Stimulated activated CD4-positive, alpha-beta T cell treated with anti-CD3 and anti-CD28 coated beads, Interleukin-1b, Interleukin-23, amount 100 ng/mL, for 4 hours (primary cell): ENCODE measurements at regions not wholly inside any gene's neighbourhood (a gene's known extent, or its start where the extent isn't known, plus 50 kb on each side); places are given as distances from the start of the nearest gene placed in this dataset.

Experiments used
- DNase-seq, 2 donors: peaks; one replicate each; pipeline ENCODE4 v3.0.0-alpha.2; 2020; ENCODE audit warnings: low read depth in 2 of 2

- DNase-seq, result no peak
These were observed 464.9 kb upstream of the NMUR2 start for GRCh38 chr5:152869971-152870370.

- no peak for DNase-seq
These were observed 477.5 kb upstream of the NMUR2 start for GRCh38 chr5:152882621-152883020.

DNA sequence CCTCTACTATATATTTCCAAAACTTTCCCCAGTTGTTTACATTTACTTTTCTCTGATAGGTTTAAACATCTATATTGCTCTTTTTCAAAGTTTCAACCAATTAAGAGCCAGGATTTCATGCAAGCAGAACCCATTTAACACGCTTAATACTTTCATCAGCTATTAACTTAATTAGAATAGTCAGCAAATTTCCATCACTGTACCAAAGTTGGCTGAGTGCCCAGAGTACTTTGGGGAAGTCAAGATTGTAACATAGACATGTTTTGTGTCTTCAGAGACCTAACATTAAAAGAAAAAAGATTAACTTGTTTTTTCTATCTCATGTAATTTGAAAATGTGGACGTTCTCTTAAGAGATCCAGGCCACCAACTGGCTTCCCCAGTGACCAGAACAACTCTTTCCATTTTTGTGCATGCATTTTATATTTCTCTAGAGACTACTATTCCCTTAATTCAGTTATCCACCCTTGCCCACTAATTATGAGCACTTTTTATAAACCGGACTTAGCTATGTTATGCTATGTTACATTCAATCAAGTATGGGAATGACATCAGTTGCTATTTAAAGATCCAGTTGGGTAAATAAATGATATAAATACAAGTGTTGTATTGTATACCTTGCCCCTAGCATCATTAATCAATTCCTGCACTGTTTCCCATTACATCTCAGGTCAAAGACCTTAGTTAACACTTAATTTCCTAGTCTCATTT lies 478.1 kb upstream of the NMUR2 start:
- no peak for DNase-seq

- no peak for DNase-seq
These were observed 478.9 kb upstream of the NMUR2 start for GRCh38 chr5:152884006-152884405.

DNA sequence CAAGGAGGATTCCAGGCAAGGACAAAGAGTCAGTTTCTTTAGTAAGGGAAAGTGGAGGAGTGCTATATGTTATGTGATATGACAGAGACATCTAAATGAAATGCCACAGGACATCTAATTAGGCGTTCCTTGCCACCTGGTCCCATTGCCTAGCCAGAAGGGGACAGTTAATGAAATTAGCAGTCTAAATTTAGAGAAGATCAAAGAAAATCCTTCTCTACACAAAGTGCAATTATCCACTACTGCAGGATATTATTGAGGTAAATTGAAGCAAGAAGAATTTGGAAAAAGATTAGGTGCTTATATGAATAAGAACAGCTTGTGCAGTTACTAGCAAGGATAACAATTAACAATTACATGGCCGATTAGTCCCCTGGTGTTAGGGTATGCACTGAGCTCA lies 495.3 kb upstream of the NMUR2 start:
- no peak for DNase-seq

- no peak for DNase-seq
These were observed 496.7 kb upstream of the NMUR2 start for GRCh38 chr5:152901754-152902153.

GRCh38 chr5:152905286-152905685 lies 500.2 kb upstream of the NMUR2 start:
- DNase-seq, result no peak

DNA sequence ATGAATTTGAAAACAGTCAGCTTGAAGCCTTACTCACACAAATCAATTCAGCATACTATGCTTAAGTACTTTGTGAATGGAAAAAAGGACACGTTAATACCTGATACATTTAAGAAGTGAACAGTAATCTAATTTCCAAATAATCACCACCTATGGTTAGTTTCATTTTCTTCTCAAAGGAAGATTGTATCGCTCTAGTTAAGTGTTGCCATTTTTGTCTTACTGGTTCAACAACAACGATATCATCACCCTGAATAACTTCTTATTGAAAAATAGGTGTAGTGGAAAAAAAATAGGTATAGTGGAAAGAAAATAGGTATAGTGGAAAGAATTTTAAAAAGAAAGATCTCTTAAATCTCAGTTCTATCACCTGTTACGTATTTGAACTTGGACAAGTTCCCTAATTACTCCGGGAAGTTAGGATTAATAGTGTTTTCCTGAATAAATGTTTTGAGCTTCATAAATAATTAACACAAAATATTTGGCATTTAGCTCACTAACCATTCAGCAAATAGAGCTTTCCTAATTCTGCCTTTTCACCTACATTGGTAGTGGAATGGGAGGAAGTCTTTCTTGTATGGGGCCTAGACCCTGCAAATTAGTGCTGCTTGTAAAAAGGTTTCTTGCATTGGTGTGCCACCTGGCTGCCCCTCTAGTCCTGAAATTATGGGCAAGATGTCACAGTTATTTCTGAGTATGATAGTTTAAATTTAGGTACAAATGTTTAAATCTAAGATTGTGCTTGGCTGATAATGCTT lies 502.6 kb upstream of the NMUR2 start:
- DNase-seq, result no peak

DNA sequence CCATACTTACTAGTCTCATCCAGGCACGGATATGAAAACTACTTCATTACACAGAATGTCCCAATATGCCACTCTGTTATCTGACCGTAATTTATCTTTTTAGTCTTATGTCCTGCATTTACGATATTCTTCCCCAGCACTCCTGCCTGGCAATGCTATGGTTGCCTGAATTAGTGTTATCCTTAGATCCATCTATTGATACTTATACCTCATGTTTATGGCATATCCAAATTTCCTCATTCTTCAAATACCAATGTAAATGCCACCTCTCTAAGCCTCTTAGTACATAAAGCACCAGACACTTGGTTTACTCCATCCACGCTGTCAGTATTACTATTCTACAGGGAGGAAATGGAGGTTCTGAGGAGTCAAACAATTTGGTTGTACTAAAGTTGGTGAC lies 507.8 kb upstream of the NMUR2 start:
- DNase-seq, result no peak

DNA sequence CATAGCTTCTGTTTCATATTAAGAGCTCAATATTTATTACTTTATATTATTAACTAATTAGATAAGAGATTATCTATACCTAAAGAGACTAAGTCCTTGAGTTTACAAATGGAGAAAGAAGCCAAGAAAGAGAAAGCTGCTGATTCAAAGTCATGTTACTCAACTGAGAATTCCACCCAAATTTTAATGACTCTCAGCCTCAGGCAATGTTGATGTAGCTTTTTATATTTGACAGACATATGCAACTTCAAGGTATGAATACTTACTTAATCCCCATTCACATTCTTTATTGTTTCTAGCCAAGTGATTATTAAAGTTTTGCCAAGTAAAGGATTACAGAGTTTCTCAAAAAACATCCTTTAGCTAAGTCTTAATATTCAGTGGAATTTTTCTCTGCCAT lies 527.5 kb upstream of the NMUR2 start:
- no peak for DNase-seq

- DNase-seq, result no peak
These were observed 528.0 kb upstream of the NMUR2 start for GRCh38 chr5:152933056-152933455.

DNA sequence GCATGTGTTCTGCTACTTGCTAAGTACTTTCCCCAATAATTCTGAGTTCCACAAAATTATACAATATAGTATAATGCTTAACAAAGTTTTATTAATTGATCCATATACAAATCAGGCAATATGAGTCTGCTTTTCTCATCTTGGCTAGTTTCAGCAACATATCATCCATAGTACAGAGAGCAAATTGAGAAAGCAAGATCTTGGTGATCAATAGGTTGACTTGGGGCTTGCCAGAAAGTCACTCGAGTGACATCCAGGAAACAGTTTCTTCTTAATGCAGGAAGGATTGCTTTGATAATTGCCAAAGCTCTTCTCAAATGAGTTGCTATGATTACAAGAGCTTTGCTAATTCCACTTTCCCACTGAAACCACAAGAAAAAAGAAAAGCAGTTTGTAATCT lies 533.6 kb upstream of the NMUR2 start:
- no peak for DNase-seq

- DNase-seq, result no peak
These were observed 537.7 kb upstream of the NMUR2 start for GRCh38 chr5:152942633-152943336.

GRCh38 chr5:152953788-152954483 lies 536.5 kb upstream of the GRIA1 start:
- no peak for DNase-seq

DNA sequence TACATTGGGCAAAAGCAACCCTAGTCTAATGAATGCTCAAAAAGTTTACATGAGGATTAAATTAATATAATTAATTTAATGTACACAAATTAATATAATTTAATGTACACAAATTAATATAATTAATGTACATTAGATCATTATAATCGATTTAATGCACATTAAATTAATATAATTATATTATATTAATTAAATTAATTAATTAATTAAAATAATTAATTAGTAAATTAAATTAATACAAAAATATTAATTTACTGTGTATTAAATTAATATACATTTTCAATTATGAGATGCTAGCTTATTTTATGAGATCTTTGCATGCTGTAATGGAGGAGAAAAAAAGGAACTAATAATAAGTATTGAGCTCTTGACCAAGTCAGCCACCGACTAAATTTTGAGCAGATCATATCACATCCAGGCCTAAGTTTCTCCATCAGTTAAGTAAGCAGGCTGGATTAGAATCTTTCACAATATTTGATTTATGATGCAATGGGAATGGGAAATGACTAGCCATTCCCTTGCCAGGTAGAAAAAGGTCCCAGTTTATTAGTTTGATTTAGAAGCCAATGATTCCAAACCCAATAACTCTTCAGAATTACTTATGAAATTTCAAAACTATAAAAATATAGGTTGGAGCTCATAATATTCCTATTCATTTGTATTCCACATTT lies 533.4 kb upstream of the GRIA1 start:
- DNase-seq, result no peak

GRCh38 chr5:152978141-152978835 lies 512.2 kb upstream of the GRIA1 start:
- DNase-seq, result no peak

DNA sequence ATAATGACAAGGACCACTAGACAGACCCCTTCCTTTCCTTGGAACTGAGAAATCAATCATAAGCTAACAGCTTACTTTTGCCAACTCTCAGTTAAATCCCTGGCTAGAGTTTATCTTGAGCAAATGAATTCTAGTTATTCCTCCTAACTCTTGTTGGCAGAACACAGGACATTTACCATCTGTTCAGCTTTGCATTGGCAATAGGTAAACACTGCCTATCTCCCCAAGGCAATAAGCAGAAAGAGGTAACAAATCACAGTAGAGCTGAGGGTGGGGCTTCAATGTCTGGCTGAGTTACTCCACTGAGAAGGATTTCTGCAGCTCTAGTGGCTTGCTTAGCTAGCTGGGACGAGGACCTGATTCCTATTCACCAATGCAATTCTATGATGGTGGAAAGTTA lies 503.3 kb upstream of the GRIA1 start:
- DNase-seq, result no peak

GRCh38 chr5:152990217-152990616 lies 500.3 kb upstream of the GRIA1 start:
- no peak for DNase-seq

- DNase-seq, result no peak
These were observed 499.8 kb upstream of the GRIA1 start for GRCh38 chr5:152990649-152991048.

DNA sequence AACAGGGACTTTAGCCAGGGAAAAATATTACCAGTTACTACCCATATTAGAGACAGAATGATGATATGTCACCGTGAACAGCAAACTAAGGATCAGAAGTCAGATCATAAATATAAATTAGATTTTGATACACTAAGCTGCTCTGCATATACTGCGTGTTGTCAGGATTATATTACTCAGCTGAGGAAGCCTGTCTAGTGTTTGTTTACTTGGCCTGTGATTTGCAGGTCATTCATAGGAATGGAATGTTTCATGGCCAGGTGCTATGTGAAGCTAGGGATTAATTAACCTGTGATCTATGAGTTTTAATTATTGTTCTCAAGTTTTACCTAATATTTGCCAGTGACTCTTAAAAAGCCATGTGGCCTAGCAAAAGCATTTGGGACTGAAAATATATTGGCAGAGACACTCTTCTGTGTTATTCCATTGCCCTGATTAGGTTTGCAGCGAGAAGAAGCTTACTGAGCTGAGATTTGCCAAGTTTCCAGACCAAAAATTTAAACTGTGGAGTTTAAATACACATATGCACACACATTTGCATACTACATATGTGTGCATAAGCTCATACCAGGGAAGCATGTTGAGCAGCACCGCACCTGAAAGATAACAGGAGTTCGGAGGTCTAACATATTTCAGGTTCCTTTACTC lies 496.3 kb upstream of the GRIA1 start:
- DNase-seq, result no peak
